GM19372 (cell line): ENCODE measurements at regions not wholly inside any gene's neighbourhood (a gene's known extent, or its start where the extent isn't known, plus 50 kb on each side); places are given as distances from the start of the nearest gene placed in this dataset.
"Not testable (repeated sequence)": the region's sequence is repeated elsewhere in the genome, so short reads cannot be mapped to it uniquely, and the experiment has no call there.

Source experiments
- ATAC-seq: cut with Tn5 transposase; IDR thresholded peaks from one replicate; pipeline ENCODE4 v1.9.1; 2021; ENCODE audit warnings: mild to moderate bottlenecking, low read depth, moderate library complexity; ENCODE audit not compliant: unreplicated experiment

GRCh38 chr1:60952612-60953111 lies 129.7 kb upstream of the NFIA start:
- ATAC-seq, result no peak

- no peak for ATAC-seq
Observed at GRCh38 chr1:60950224-60951063, 131.9 kb upstream of the NFIA start.

- no peak for ATAC-seq
Observed at GRCh38 chr1:60949826-60950197, 132.5 kb upstream of the NFIA start.

- no peak for ATAC-seq
Observed at GRCh38 chr1:60949154-60949825, 133.1 kb upstream of the NFIA start.

GRCh38 chr1:60948486-60948885 lies 133.9 kb upstream of the NFIA start:
- ATAC-seq, result no peak

- no peak for ATAC-seq
Observed at GRCh38 chr1:60947367-60947766, 135.0 kb upstream of the NFIA start.

- peak; percentile 98 for ATAC-seq
Observed at GRCh38 chr1:60942896-60943638, 139.3 kb upstream of the NFIA start.

- ATAC-seq, result no peak
Observed at GRCh38 chr1:60942291-60942690, 140.1 kb upstream of the NFIA start.

- not testable (repeated sequence) for ATAC-seq
Observed at GRCh38 chr1:60940685-60941084, 141.7 kb upstream of the NFIA start.

GRCh38 chr1:60937720-60938119 lies 144.6 kb upstream of the NFIA start:
- ATAC-seq, result no peak

- ATAC-seq, result no peak
Observed at GRCh38 chr1:60936591-60937342, 145.6 kb upstream of the NFIA start.

- no peak for ATAC-seq
Observed at GRCh38 chr1:60936163-60936562, 146.2 kb upstream of the NFIA start.

GRCh38 chr1:60935599-60936110 lies 146.7 kb upstream of the NFIA start:
- ATAC-seq, result no peak

- no peak for ATAC-seq
Observed at GRCh38 chr1:60930130-60930529, 152.2 kb upstream of the NFIA start.

- ATAC-seq, result no peak
Observed at GRCh38 chr1:60924964-60925798, 157.2 kb upstream of the NFIA start.

GRCh38 chr1:60924165-60924564 lies 158.2 kb upstream of the NFIA start:
- no peak for ATAC-seq

- no peak for ATAC-seq
Observed at GRCh38 chr1:60923389-60924087, 158.8 kb upstream of the NFIA start.

- ATAC-seq, result no peak
Observed at GRCh38 chr1:60922304-60922703, 160.1 kb upstream of the NFIA start.

GRCh38 chr1:60921175-60921574 lies 161.2 kb upstream of the NFIA start:
- no peak for ATAC-seq
